Stimulated activated CD8-positive, alpha-beta memory T cell treated with anti-CD3 and anti-CD28 coated beads, Interleukin-15, amount 100 ng/mL, for 48 hours (primary cell): ENCODE measurements at regions not wholly inside any gene's neighbourhood (a gene's known extent, or its start where the extent isn't known, plus 50 kb on each side); places are given as distances from the start of the nearest gene placed in this dataset.

ENCODE experiments used
- DNase-seq, 2 donors: peaks; one replicate each; pipeline ENCODE4 v3.0.0-alpha.2; 2020; ENCODE audit warnings: low read depth in 2 of 2

DNA sequence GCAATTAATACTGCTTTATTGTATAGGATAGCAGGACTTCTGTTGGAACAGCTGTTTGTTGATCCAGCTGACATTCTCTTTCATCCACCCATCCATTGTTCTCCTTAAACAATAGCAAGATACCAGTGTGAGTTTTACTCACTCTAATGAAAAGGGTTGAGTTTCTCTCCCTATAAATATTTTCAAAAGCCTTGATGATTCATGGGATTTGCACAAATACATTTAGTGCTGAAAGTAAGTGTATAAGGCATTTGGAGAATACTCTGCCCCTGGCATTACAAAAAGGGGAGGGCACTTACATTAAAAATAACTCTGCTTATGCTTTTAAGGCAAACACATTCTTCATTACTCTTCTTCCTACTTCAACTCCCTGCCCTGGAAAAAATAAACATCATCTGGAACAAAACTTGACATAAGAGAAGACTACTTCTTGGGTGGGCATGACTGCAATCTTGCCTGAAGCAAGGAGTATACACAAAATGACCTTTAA lies 634.9 kb downstream of the METTL15 start:
- DNase-seq = no peak

DNA sequence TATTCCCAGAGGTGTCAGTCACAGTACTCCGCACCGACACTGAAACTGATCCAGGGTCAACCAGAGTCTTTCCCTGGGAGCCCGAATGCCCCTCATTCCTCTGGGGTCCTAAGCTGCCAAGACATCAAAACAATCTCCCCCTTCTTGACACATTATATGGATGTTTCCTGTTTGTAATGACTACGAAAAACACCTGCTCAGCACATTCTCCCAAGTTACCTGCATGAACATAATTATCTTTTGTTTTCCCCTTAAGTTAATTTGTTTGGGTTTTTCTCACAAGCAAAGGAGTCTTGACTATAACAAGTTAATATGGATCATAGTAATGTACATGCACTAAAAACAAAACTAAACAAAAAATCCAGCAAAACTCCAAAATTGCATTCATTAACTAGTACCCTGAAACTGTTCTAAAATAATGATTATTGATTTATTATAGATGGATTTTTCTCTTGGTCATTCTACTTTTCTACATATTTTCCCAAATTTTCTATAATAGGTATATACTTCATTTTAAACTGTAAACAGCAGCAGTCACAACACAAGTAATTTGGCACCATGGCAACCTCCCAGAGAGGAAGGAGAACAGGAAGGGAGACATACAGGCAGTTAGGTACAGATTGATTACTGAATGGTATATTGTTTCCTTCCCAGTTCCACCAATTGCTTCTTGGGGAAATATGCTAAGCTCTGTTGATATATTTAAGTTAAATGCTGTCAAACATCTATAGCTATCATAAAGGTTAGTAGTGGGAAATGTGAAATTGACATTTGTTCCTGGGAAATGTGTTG lies 631.5 kb downstream of the METTL15 start:
- no peak for DNase-seq

DNA sequence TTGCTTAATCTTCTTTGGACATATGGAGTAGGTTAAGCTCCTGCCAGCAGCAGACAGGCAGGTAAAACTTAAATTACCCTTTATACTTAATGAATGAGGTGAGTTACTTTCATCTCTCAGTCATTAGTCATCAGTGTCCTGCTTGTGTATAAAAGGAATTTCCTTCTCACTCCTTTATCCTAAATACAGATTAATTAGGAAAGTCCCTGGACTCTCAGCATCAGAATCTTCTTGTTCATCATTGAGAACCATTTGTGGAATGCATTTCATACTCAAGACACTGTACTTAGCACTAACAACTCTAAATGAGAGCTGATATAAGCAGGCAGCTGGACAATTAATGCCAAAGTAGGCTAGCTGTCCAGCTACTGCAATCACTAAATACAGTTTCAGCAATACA lies 630.4 kb downstream of the METTL15 start:
- no peak for DNase-seq

DNA sequence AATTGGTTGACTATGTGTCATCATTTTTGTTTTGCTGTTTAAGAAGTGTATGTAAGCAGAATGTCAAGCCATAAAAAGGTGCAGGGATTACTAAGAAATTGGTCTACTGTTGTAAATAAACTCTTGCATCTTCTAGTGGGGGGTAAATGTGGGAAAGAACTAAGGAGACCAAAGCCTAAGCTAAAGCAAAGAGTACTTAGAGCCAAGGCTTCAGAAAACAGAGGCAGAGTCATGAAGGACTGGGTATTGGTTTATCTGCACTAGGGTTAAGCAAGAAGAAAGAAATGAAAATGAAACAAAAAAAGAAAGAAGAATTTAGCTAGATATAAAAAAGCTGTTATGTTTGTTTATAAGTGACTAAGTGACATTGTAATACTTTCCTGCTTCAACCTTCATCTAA lies 628.1 kb downstream of the METTL15 start:
- DNase-seq = no peak

DNA sequence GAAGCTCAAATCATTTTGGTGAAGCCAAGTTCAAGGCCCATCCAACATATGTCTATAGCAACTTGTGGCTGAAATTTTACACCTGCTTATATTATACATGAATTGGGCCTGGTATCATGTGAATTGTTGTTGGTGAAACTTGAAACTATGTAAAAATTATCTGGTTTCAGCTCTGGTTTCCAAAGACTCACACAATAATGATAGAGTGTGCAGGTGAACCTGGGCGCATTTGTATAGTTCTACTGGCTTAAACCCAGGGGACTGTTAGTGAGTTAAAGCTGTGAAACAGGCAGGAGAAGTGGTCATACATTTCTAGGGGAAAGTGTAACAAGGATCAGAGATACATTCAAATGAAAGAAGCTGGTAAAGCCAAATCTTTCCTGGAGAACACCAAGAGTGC lies 627.3 kb downstream of the METTL15 start:
- DNase-seq = no peak

DNA sequence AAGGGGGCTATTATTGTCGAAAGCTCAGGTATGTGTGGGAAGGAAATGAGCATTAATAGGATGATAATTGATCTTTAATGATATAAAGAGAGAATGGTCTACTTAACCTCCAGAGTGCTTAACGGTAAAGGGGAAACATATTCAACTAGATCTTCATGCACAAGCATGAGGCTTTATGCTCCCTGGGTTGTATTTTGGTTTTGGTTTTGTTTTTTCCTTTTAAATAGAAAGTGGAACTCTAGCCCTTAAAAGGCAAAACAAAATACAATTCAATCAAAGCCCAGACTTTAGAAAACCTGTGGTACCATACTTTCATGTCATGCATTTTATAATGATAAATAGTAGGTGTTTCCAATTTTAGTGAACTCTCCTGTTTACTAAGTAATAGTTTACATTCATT lies 622.7 kb downstream of the METTL15 start:
- no peak for DNase-seq

DNA sequence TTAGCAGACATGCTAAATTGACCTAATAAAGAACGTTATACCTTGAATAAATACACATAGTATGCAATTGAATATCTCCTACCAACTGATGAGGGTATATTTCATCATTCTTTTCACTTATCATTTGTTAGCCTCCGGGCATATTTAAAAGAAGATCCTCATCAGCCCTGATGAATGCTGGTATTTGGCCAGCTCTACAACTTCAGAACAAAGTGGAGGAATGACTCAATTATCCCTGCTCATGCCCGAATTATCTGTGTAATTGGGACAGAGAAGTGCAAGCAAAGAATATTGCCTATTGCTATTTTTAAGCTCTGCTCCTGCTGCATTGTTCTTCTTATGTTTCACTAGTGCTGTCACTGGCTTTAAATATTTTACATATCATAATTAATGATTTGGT lies 622.1 kb downstream of the METTL15 start:
- DNase-seq = no peak

DNA sequence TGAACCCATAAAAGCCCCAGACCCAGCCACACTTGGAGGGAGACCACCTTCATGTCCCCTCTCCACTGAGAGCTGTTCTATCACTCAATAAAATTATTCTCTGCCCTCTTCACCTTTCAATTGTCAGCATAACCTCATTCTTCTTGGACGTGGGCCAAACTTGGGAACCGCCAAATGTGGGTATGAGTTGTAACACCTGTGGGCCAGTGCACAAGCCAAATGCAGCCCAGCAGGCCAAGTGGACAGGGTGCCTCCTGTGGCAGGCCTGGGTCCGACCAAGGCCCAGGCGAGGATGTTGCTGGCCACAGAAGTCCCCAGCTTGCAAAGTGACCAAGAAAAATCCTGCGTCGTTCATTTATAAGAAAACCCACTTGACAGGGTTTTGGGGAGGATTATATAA lies 621.2 kb downstream of the METTL15 start:
- no peak for DNase-seq

DNA sequence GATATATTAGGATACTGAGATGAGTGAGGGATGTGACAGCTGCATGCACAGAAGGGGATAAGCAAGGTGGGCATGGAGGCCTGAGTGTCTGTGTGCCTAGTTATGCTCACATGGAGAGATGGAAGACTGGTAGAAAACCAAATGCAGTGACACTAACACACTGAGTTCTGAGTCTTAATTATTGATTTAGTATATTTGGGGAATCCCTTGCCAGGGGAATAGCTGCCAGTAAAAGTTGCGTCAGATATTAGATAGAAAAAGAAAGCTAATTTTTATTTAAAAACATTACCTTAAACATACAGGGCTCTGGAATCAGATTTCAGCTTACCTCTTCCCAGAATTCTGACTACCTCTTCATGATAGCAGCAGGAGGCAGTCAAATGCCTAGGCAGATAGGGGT lies 620.5 kb downstream of the METTL15 start:
- DNase-seq = no peak

DNA sequence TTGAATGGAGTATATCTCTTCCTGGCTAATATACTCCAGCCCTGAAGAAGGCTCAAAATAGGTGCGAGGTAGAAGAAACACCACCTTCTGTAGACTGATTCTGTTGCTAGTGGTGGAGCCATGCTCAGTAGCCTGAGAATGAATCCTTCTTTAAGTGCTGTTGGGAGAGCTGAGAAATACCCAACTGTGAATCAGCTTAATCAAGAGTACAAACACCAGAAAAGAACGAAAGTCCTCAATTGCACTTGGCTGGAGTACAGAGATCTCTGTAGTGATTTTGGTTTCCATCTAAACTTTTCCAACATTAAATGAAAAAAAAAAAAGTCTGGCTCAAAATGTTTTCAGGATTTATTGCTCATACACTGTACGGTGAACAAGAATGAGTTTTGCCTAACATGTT lies 619.1 kb downstream of the METTL15 start:
- no peak for DNase-seq

DNA sequence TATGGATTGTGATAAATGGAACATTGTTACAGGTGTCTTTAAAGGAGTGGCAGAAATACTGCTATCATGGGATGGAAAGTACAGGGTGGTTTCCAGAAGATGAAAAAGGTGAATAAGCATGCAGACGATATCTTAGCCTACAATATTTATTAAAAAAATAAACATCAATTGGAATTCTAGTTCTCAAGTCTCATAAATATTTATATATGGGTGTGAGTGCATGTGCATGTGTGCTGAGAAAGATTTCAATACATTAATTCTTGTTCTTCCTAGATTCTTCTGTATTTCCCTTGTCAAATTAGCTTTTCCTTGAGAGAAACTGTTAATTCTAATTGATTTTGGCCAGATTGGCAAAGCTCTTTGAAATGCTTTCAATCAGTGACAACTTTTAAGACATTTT lies 618.2 kb downstream of the METTL15 start:
- no peak for DNase-seq

DNA sequence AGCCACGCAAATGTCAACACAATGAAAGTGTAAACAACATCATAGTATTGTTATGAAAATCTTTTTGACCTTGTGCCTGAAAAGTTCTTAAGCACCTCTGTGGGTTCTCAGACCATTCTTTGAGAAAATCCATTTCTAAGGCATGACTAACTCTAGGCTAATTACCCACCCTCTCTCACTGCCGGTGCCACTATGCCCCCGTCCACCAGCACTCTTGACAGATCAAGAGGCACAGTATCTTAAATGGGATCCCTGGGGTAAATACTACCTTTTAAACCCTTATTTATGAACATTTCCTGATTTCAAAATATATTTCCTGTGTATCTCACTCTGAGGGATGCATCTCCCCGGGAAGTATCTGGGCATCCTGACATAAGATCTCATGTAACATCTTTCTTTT lies 607.5 kb downstream of the METTL15 start:
- no peak for DNase-seq

DNA sequence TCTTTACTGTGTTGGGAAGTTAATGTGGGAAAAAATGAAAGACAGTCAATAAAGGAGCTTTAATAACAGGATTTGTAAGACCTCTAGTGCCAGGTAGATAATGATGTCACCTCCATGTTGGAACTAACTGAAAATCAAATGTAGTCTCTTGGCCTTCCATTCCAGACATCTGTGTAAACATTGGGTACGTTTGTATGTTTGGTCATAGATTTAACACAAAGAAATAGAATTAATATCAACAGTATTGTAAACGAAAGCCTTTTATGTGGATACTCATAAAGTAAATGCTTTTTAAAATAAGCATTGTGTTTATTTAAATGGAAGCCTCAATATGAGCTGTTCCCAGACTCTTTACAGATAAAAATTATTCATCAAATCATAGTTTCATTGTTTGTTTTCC lies 605.7 kb downstream of the METTL15 start:
- no peak for DNase-seq

DNA sequence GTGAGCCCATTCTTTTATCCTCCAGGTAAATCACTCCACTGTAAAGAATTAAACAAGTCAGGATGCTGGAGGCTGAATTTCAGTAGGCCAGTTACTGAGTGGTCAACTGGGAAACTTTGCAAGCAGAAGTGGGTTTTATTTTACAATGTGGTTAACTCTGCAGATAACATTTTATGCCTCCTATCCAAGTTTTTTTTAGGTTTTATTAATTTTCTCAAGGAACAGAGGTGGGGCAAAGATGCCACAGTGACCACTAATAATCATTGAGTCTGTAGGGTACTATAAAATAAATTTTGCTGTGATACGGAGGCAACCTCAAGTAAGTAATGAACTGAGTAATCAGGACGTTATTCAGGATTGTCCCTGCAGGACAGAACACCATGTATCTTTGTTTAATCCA lies 599.9 kb downstream of the METTL15 start:
- DNase-seq = no peak

DNA sequence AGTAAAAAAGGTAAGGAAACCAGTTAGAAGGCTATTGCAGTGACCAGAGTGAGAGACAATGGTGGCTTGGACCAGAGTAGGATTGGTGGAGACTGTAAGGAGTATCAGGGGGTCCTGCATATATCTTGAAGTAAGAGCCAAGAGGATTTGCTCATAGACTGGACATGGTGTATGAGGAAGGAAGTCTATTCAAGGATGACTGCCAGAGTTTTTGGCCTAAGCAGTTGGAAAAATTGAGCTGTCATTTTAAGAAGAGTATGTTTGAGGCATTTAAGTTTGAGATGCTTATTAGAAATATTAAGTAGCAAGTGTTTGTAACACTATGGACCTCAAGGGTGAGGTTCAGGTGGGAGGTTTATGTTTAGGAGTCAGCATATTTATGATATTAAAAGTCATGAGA lies 596.6 kb downstream of the METTL15 start:
- DNase-seq = no peak

DNA sequence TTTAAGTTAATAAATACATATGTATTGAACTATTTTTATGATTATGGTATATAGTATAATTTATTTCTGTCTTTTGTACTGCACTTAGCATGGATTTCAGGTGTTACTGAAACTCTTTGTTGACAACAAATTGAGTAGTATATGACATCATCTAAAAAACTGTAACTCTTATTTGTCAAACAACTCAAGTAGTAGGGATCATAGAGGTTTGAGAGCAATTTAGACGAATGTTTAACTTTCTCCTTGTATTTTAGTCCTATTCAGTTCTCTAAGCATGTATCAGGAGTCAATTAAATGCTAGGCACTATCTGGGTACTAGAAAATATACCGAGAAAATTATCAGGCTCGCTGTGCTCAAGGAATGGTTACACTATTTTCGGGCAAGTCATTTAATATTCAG lies 595.2 kb downstream of the METTL15 start:
- DNase-seq = no peak

DNA sequence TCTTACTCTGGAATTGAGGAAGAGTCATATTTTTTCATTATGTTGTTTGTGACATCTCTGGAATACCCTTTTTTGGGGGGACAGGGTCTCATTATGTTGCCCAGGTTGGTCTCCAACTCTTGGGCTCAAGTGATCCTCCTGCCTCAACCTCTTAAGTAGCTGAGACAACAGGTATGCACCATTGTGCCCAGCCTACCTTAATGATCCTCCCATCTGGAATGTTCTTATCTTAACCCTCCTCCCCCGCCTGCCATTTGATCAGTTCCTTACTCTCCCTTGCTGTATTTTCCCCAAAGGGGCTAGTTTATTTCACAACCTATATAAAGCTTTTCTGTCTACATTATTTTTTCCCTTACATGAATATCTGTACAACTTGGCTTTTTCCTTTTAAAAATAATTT lies 594.7 kb downstream of the METTL15 start:
- no peak for DNase-seq

DNA sequence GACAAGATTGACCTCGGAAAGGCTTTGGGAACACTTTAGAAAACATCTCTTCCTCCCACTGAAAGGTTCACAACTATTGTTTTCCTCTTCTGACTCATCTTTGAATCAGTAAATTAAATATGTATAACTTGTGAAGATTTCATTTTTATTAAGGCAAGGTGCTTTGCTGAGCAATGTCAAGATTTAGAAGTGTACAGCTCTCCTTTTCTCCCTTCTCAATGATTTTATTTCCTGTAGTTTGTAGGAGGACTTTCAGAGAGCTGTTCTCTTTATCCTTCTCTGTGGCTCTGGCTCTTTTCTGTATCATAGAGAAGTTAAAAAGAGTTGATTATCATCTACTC lies 594.2 kb downstream of the METTL15 start:
- no peak for DNase-seq

DNA sequence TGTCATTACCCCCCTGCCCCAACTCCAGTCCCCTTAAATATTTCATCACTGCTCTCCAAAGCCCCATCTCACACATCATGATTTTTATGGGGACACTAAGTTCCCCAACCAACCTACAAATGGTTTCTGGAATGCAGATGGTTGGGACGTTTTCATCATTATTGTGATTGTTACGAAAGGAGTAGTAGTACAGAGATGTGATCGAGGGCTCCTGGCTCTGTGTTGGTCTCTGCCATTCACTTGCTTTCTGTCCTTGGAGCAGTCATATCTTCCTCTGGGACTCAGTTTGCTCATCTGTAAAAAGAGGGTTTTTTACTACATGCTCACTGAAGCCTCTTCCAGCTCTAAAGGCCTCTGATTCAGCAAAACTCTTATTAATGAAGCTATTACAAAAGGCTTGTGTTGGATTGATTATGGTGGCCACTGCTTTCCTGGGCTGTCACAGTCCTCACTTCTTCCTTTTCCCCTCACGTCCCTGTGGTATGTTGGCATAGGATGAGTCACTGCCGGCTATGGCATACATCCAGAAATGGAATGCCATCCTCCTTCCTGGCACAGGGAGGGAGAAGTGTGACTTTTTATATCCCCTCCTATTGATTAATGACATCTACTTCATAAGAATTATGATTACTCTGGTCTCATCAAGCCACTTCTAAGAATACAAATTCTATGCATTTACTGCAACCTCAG lies 593.7 kb downstream of the METTL15 start:
- no peak for DNase-seq

DNA sequence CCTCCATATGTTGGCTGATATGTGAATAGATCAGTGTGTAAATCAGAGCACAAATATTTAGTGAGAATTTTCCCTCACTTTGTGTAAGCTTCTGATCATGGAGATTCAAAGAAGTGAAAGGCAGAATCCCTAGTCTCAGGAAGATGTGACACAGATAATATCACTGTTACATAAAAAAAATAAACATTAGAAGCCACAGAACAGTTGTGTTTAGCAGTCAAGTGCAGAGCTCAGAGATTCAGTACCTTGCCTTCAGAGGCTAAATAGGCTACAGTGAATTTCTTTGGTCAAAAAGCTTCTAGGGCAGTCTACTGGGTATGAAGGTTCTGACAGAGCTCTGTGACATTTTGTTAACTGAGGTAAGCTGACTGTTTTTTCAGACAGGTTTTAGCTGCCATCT lies 591.5 kb downstream of the METTL15 start:
- no peak for DNase-seq

DNA sequence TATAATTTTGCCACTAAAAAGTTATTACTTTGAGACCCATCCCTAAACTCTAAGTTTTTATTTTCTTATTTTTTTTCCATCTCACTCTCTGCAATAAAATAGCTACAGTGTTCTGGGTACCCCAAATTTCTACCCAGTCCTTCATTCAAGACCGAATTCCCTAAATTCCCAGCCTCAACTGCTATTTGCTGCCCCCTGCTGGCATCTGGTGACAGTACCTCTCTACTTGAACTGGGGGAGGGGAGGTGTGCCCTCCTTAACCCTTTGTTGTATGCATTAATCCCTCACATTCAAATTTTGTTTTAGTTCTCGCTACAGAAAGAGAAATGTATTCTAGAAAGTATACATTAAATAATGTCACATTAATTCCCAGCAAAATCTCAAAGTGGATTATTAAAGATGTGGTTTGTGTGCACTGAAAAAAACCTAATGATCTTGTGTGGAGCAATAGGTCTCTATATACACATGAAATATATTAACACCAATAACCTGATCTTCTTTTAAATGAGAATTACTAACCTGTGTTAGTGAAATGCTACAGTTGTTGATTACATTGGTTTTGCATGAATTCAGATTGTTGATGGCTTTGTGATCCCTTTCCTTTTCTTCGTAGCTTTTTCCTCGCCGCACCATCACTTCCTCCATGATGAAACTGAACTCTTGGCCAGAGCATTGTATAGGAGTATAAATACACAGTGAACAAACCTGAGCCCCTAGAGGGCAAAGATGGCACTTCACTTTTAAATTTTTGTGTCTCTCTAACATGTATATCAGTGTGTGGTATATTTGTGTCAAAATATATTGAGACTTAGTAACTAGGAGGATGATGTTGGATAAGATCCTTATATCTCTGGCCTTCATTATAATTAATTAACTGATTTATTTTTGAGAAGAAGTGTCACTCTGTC lies 590.0 kb downstream of the METTL15 start:
- DNase-seq = no peak

DNA sequence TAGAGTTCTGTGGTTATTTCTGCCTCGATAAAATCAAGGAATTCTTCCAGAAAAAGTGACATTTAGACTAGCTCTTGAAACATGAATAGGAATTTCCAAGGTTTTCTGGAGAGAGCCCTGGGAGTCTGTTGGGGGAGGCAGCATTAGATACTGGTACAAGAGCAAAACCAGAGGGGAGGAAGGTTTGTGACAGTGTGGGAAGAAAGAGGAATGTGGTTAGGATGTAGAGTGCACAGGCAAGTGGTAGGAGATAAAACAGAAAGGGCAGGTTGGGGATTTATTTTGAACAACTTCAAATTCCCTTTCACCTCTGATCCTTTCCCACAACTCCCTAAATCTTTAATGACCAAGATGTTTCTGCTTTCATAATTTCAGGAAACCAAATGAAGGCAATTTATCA lies 588.4 kb downstream of the METTL15 start:
- no peak for DNase-seq

DNA sequence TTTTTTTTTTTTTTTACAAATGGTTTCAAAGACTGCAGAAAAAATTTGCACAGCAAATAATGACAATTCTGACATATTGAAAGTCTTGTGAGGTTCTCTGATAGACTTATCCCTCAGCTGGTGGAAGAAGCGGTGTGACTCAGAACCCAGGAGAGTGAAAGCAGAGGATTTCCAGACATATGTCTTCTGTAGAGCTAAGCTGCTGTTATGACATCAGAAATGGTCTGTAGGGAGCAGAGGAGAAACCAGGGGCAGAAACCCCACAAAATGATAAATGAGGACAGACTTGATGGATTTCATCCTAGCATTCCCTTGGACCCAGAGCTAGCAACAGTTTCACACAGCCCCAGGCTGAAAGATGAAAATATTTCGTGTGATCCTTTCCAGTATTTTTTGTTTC lies 582.6 kb downstream of the METTL15 start:
- no peak for DNase-seq
